GM19238 (cell line): ENCODE measurements at regions not wholly inside any gene's neighbourhood (a gene's known extent, or its start where the extent isn't known, plus 50 kb on each side); places are given as distances from the start of the nearest gene placed in this dataset.
"Not testable (repeated sequence)": the region's sequence is repeated elsewhere in the genome, so short reads cannot be mapped to it uniquely, and the experiment has no call there.

Experiments used
- DNase-seq: peaks from one replicate; pipeline ENCODE4 v3.0.0; 2011; ENCODE audit warnings: low spot score; ENCODE audit not compliant: insufficient read length

DNA sequence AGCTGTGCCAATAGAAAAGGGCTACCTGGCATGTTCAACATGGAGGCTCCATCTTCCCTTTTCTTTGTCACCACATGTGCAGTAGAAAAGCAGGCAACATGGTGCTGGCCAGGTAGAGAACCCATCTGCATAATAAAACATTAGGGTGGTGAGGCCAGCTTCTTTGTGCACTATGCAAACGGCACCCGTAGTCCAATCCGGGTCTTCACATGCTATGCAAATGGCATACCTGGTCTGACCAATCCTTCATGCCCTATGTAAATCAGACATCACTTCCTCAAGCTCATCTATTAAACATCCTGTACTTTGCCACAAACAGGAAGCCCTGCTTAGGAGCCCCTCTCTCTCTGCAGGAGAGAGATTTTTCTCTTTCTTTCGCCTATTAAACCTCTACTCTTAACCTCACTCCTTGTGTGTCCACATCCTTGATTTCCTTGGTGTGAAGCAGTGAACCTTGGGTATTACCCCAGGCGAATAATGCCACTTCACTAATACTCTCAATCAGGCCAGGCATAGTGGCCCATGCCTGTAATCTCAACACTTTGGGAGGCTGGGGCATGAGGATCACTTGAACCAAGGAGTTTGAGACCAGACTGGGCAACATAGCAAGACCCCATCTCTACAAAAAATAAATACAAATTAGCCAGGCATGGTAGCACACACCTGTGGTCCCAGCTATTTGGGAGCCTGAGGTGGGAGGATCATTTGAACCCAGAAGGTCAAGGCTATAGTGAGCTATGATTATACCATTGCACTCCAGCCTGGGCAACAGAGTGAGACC lies 111.3 kb upstream of the MRI1 start:
- DNase-seq: no peak

DNA sequence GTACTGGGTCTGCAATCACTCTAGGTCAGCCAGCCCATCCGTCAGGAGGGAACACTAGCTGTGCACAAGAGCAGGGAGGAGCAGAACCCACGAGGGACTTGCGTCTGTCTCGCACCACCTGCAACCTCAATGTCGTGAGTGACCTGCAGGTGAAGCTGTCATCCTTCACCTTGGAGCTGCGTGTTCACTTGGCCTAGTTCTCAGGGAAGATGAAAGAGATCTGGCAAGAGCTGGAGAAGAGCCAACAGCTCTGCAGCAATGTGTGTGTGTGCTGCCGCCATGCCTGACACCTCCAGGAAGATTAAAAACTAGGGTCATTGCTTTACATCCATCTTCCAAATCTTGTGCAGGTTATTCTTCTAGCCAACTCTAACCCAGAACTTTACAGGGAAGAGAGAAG lies 117.6 kb upstream of the MRI1 start:
- no peak for DNase-seq

DNA sequence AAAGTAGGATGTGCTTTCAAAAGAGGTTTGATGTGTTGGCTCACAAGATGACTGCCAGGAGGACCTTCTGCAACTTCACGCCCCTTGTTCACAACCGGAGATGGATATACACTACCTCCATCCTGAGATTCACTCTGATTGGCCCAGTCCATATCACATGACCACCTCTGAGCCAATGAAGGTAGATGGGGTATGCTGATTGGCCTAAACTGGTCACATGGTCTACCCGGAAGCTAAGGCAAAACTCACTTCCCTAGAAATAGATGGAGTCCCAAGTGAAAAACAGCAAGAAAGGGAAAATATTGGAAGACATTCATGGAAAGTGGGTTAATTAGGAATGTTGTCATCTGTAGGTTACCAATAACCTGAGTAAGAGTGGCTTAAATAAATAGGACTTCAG lies 119.7 kb upstream of the MRI1 start:
- DNase-seq: no peak

DNA sequence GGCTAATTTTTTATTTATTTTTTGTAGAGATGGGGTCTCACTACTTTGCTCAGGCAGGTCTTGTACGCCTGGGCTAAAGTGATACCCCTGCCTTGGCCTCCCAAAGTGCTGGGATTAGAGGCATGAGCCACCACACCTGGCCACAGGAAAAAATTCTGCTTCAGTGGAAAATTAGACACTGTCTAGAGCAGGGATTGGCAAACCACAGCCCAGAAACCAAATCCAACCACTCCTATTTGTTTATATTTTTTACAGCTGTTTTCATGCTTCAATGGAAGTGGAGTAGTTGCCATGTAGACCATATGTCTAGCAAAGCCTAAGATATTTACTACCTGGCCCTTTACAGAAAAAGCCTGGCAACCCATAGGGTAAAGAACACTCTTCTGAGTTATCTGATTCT lies 123.7 kb upstream of the MRI1 start:
- DNase-seq: no peak

DNA sequence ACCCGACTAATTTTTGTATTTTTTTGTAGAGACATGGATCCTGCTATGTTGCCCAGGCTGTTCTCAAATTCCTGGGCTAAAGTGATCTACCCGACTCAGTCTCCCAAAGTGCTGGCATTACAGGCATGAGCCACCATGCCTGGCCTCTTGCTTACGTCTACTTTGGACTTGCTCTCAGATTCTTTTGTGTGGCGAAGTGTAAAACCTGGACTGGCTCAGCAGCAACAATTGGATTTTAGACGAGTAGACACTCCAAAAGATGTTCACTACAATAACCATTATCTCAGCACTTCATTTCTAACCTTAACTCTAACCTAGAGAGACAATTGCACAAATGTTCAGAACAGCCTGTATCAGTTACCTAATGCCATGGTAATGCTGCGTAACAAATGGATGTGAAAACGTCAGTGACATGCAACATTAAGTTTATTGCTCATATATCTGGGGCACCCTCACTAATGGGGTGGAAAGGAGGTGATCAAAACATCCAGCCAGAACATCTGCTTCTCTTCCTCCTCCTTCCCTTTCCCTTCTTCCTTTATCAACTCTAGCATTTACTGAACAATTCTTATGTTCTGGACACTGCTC lies 124.9 kb upstream of the MRI1 start:
- DNase-seq: no peak

DNA sequence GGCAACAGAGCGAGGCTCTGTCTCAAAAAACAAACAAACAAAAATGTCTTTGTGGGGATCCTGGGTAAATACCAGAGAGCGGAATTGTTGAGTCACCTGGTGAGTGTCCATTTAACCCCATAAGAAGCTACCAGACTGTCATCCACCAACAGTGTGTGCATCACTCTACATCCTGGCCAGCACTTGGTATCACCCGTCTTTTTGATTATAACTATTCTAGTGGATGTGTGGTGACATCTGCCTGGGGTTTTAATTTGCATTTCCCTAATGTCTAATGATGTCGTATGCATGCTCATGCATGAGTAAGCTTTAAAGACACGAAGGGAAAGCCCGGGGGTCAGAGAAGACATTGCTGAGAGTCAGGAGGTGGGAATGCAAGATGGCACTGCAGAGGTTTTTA lies 126.7 kb upstream of the MRI1 start:
- DNase-seq: no peak

DNA sequence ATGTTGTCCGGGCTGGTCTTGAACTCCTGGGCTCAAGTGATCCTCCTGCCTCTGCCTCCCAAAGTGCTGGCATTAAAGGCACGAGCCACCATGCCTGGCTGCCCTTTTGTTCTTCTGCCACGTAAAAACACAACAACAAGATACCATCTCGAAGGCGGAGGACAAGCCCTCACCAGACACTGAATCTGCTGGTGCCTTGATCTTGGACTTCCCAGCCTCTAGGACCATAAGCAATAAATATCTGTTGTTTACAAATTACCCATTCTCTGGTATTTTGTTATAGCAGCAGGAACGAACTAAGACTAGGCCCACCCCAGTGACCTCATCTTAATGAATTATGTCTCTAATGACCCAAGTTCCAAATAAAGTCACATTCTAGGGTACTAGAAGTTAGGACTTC lies 128.4 kb upstream of the CACNA1A start:
- no peak for DNase-seq

DNA sequence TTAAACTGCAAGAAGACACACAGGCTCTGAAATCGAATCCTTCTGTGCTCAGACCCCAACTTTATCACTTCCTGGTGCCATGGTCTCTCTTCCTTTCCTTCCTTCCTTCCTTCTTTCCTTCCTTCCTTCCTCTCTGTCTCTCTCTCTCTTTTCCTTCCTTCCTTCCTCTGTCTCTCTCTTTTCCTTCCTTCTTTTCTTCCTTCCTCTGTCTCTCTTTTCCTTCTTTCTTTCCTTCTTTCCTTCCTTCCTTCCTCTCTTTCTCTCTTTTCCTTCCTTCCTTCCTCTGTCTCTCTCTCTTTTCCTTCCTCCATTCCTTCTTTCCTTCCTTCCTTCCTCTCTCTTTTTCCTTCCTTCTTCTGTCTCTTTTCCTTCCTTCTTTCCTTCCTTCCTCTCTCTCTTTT lies 127.2 kb upstream of the CACNA1A start:
- DNase-seq: no peak

DNA sequence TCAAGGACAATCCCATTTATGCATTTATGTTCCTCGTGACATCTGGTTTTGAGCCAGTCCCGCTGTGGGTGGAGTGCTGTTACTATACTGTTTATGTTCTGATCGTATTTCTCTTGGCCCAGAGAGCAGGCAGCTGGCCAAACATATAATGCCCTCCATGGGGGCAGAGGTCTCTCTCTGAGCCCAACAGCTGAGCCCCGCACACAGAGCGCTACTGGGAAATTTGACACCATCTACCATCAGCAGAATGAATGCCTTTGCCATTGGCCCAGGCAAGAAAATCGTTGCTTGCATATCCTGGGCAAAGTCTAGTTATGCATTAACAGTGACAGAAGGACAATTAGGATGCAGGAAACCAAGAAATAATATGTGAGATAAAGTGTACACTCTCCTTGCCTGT lies 126.8 kb upstream of the CACNA1A start:
- DNase-seq: no peak

DNA sequence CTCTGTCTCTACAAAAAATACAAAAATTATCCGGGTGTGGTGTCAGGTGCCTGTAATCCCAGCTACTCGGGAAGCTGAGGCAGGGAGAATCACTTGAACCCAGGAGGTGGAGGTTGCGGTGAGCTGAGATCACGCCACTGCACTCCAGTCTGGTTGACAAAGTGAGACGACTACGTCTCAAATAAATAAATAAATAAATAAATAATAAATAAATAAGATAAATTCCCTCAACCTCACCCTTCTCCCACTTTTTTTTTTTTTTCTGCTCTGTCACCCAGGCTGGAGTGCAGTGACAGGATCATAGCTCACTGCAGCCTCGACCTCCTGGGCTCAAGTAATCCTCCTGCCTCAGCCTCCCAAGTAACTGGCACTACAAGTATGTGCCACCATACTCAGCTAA lies 125.9 kb upstream of the CACNA1A start:
- not testable (repeated sequence) for DNase-seq

DNA sequence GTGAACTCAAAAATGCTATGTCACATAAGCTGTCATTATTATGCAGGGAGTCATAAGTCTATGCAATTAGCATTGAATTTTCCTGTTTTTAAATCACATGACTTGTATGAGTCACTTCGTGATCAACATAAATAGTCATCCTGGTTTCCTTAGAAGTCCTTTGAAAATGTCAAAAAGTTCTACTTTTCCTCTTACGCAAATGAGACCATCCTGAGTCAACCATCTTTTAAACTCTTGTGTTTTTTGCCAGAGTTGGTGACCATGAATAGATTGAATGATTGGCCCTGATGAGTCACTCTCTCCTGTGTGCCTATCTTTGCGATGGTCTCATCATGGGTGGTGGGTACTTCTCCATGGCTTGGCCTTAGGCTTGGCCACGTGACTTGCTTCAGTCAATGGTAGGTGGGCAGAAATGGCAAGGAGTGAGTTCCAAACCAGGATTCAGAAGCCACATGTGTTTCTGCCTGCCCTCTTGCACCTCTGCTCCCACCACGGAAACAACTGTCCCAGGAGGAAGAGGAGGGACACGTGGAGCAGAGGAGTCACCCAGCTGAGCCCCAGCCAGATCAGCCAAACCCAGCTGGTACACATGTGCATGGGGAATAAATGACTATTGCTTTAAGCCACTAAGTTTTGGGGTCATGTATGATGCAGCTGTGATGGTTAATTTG lies 123.5 kb upstream of the CACNA1A start:
- no peak for DNase-seq

DNA sequence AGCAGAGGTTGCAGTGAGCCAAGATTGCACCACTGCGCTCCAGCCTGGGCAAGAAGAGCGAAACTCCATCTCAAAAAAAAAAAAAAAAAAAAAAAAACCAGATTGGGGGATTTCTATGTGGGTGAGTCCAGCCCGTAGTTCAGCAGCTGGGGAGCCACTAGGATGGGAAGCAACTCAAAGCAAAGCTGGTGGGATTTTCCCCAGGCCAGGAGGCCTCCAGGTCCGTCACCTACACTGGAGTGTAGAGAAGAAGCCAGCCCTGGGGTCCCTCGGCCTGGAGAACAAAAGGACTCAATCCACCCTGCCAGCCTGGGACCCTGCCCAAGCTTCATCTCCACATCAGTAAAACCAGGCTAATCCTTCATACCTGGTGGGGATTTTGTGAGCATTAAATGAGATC lies 121.3 kb upstream of the CACNA1A start:
- DNase-seq: no peak

DNA sequence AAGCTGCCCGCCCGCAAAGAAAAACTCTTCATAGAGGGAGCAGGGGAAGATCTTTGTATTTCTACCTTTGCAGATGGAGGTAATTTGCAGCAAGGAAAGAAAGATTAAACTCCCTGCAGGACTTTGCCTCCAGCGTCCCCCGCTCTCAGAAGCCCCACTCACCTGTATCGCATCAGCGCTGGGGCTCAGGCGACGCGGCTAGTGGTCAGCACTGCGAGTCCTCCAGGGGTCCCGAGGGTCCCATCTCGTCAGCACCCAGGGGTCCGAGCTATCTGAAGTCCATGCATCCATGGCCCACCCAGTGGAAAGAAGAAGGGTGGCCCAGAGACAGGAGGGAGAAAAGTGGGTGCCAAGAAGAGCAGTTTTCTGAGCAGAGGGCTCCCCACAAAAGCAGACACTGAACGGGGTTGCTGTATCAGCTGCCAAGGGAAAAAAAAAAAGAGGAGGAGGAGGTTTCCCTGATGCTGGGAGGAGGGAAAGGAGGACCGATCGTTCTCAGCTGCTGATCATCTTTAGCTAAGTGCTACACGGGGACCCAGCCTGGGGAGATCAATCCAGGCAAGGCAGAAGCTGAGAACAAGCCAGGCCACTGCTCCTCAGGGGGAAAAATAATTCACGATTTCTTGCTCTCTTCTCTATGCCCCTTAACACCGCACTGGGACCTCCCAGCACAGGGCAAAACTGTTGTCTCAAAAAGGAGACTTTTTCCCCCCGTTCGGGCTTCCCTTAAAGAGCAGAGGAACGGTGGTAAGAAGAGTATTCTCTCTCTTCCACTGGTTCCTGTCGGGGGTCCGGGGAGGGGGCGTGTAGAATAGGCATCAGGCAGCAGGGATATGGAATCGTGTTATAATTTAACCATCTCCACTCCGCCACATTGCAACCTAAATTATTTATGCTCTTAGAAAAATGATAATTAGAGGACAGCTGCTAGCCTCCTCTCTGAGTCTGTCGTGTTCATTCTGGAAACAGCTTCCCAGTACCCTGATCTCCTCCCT lies 117.7 kb upstream of the CACNA1A start:
- no peak for DNase-seq

DNA sequence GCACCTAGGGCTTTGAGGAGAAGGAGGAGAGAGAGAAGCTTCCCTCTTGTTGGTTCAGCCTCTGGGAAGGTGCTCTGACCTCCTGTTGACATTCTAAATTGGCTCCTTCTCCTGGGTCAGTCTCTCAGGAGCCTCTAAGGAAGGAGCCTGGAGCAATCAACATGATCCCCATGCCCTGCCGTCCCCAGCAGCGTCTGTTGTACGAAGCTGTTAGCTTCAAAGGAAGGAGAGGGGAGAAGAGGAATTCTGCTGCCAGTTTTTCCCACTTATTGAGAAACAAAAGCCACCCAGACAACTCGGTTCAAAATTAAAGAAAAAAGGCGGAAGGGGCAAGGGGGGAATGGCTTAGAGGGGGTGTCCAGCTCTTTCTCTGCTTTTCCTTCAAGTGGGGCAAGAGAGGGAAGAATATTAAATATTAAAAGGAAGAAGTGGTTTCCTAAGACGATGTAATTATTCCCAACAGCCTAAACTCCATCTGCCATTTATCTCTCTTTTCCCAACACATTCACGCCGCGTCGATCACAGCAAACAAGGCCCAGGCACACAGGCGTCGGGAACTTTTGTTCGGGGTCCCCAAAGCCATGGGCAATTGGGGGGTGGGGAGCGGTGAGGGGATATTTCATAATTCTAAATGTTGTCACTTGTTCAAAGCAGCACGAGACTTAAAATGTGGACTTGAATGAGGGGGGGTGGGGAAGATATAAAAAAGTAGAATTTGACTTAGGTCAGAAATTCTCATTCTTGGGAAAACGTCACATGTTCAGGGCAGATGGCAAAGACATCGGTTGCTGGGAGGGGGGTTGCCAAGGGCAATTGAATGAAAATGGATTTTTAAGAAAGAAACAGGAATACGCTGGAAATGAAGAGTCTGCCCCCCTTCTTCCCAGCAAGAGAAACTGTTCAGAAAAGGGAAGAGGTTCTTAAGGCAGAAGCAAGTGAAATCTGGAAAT lies 116.8 kb upstream of the CACNA1A start:
- no peak for DNase-seq

DNA sequence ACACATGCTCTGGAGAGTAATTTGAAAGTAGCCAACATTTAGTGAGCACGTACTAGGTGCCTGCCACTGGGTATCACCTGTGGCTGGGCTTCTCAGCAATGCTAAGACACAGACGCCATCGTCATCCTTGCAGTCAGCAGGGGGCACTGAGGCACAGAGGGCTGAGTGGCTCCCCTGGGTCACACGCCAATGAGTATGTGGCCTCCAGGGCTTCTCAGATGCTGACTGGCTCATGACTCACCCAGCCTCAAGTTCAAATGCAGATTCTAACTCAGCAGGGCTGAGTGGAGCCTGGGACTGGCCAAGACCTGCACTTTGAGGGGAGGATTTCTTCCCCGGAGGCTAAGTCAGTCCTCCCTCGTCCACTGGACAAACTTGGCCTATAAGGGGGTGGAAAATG lies 115.1 kb upstream of the CACNA1A start:
- no peak for DNase-seq

DNA sequence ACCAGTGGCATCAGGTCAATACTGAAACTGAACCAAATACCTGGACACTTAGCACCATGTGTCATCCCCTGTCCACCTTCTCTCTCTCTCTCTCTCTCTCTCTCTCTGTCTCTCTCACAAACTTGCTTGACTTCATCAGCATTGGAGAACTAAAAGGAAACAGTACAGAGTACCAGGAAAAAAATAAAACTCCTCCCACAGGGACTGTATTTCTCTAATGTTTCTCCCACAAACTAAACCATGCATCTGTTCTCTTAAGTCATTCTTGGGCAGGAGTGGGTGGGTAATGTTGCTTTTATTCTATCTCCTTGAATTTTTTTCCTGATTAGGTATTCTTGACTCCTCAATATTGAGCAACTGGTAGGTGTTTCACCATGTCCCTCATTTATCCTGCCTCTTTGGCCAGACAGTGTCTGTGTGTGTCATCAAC lies 112.9 kb upstream of the CACNA1A start:
- no peak for DNase-seq

DNA sequence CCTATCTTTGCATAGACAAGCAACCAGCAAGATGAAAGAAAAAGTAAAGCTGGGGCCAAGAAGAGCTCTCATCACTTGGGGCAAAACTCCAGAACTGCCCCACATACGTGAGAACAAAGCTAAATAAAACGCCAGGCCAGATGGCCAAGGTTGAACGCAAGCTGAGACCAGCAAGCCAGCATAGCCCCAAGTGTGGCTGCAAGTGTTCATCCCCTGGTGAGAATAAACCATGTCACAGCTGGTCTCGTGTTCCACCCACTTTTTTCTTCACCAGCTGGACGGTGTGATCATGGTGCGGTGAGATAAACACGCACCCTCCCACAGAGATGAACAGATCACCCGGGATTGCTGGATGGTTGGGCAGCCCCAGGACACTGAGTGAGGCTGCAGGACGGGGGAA lies 109.6 kb upstream of the CACNA1A start:
- DNase-seq: no peak

DNA sequence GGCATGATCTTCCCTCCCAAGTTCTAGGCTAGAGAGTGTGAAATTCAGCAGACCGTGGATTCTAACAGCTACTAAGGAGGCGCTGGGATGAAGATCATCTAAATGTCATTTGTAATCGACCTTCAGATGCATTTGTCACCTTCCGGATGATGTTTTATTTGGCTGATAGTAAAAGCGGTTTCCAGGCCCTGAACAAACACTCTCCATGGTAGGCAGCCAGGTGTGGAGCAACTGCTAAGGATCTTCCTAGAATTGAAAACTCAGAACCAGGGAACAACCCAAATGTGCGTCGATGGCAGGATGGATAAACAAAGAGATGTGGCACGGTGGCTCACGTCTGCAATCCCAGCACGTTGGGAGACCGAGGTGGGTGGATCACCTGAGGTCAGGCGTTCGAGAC lies 107.2 kb upstream of the CACNA1A start:
- DNase-seq: no peak

DNA sequence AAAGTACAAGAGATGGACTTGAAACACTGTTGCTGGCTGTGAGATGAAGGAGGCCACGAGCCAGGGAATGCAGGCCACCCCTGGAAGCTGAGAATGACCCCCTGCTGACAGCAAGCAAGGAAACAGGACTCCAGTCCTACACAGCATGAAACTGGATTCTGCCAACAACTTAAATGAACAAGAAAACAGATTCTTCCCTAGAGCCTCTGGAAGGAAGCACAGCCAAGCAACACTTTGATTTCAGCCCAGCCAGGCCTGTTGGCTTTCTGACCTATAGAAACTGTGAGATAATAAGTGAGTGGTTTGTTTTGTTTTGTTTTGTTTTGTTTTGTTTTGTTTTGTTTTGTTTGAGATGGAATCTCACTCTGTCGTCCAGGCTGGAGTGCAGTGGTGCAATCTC lies 105.3 kb upstream of the CACNA1A start:
- no peak for DNase-seq

DNA sequence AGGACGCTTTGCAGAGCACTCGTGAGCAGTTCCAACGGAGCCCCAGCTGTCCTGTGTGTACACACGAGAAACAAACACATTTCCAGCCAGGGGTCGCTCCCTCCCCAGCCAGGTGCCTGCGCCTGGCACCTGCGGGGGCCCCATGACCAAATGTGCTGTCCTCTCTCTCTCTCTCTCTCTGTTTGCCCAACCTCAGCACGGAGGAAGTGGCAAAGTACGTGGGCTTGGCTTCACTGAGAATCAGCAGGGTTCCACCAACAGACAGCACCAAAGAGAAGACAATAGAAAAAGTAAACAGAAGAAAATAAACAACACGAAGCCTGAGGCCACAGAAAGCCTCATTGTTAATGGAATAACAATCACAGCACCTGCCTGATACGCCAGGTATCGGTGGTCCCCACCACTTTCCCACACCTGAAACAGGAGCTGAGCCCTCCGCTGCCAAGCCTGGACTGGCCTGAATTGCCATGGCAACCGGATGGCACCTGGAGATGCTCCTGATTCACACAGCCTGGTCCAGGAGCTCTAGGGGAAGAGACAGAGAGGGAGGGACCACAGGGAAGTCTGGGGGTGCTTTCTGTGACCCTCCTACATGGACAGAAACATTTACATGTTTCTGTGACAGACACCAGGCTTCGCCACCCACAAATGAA lies 103.9 kb upstream of the CACNA1A start:
- no peak for DNase-seq
